ENCODE measurements at regions not wholly inside any gene's neighbourhood (a gene's known extent, or its start where the extent isn't known, plus 50 kb on each side); places are given as distances from the start of the nearest gene placed in this dataset.

GRCh38 chr17:14409292-14409691 is 108.4 kb downstream of the HS3ST3B1 start:
- Histone ChIP-seq H3K4ac (replicated peaks; ENCODE audit: insufficient read length, low read depth, low read length) (no peak overlapping the region), H2AFZ (ENCODE audit: low read length) (no peak overlapping the region), H3K9ac (replicated peaks in 1 of 4; ENCODE audit: extremely low read depth in 1 of 4, low read depth in 3 of 4, low read length in 3 of 4) (no peak overlapping the region), H4K5ac (ENCODE audit: insufficient read length, low read depth, low read length) (no peak overlapping the region), H3K27ac (ENCODE audit: low read depth, low read length) (no peak overlapping the region), H3K4me3 (ENCODE audit: extremely low read depth in 1 of 4, insufficient read depth in 2 of 4, low read depth in 3 of 4, low read length in 4 of 4) (no peak overlapping the region), H3K14ac (ENCODE audit: insufficient read length) (no peak overlapping the region), H3K9me3 (ENCODE audit: insufficient read depth in 2 of 2, low read depth in 1 of 2, low read length in 1 of 2) (no peaks in the 10 kb centered on the region; a peak in 1 of 4 replicates), H3K36me3 (ENCODE audit: control insufficient read depth in 2 of 4, insufficient read depth in 4 of 4, low read length in 3 of 4) (no peaks in the 10 kb centered on the region), H4K91ac (replicated peaks; ENCODE audit: insufficient read length, low read length) (no peak overlapping the region), H2AK5ac (ENCODE audit: low read depth, low read length) (no peak overlapping the region), H3K27me3 (replicated peaks in 1 of 4; ENCODE audit: control insufficient read depth in 3 of 4, extremely low read depth in 1 of 4, insufficient read depth in 3 of 4, low read length in 3 of 4) (no peaks in the 10 kb centered on the region), H3K23me2 (ENCODE audit: low read depth, low read length) (no peaks in the 10 kb centered on the region), H2BK12ac (ENCODE audit: low read depth, low read length) (no peak overlapping the region), H3K18ac (ENCODE audit: extremely low read depth, low read length) (no peak overlapping the region), H4K8ac (ENCODE audit: extremely low read depth, insufficient read depth, low read length) (no peak overlapping the region), H4K20me1 (replicated peaks in 1 of 2; ENCODE audit: control insufficient read depth in 1 of 2, insufficient read depth in 2 of 2, low read length in 2 of 2) (no peaks in the 10 kb centered on the region), H2BK20ac (ENCODE audit: low read length) (no peak overlapping the region), H2BK120ac (replicated peaks; ENCODE audit: low read depth, low read length) (no peak overlapping the region), H3K4me1 (replicated peaks in 1 of 4; ENCODE audit: control insufficient read depth in 3 of 4, insufficient read depth in 4 of 4, low read length in 3 of 4) (no peaks in the 10 kb centered on the region), H3K4me2 (ENCODE audit: insufficient read depth in 1 of 2, low read depth in 2 of 2, low read length in 2 of 2) (no peak overlapping the region), H2BK15ac (ENCODE audit: low read length) (no peak overlapping the region), H2BK5ac (ENCODE audit: low read depth, low read length) (no peak overlapping the region), H3K23ac (ENCODE audit: insufficient read length) (no peak overlapping the region), H3K56ac (replicated peaks; ENCODE audit: insufficient read length, low read depth, low read length) (no peak overlapping the region), H3K79me2 (ENCODE audit: control insufficient read depth in 1 of 2, insufficient read depth in 2 of 2, low read length in 2 of 2) (no peaks in the 10 kb centered on the region), H3K79me1 (ENCODE audit: low read depth, low read length) (no peaks in the 10 kb centered on the region)
- ChIA-PET POLR2A (ENCODE audit: partially characterized antibody) (no interaction called here), CTCF (ENCODE audit: partially characterized antibody) (no interaction called here)
- 79% methylated on average over 1 of the region's 1 CpG; no CpG with 5 or more reads in 1 of the 2 experiments for WGBS, 2 experiments (ENCODE audit: extremely low coverage in 1 of 2, insufficient coverage in 1 of 2, insufficient read length in 1 of 2, insufficient replicate concordance in 2 of 2, low coverage in 1 of 2, low lambda C conversion rate in 2 of 2, missing lambda C conversion rate in 1 of 2)
- FAIRE-seq (no peak), DNase-seq (ENCODE audit: low read depth in 1 of 2, low spot score in 2 of 2) (no peak)
- no peak for TF ChIP-seq KDM5A (IDR thresholded peaks at IDR 0.05; ENCODE audit: low read length)
- no peak for TF ChIP-seq SP1 (IDR thresholded peaks at IDR 0.05; ENCODE audit: low read depth, low read length)
- no peak for TF ChIP-seq KDM1A (IDR thresholded peaks at IDR 0.05; ENCODE audit: borderline replicate concordance, low read length)
- no peak for TF ChIP-seq MAFK (IDR thresholded peaks at IDR 0.05; ENCODE audit: low read depth, low read length)
- TF ChIP-seq RAD21 (IDR thresholded peaks at IDR 0.05 in 1 of 2, conservative IDR thresholded peaks at IDR 0.05 in 1 of 2; ENCODE audit: low read depth in 2 of 2, low read length in 2 of 2) = no peak
- TF ChIP-seq GABPA (IDR thresholded peaks at IDR 0.05; ENCODE audit: borderline replicate concordance, insufficient read depth, low read length) = no peak
- no peak for TF ChIP-seq JUND (IDR thresholded peaks at IDR 0.05; ENCODE audit: low read length)
- no peak for TF ChIP-seq CTBP2 (IDR thresholded peaks at IDR 0.05; ENCODE audit: borderline replicate concordance, insufficient read depth, insufficient read length, low read length)
- no peak for TF ChIP-seq HDAC6 (IDR thresholded peaks at IDR 0.05; ENCODE audit: low read depth, low read length)
- no peak for TF ChIP-seq YY1 (IDR thresholded peaks at IDR 0.05; ENCODE audit: low read depth, low read length)
- TF ChIP-seq ASH2L (IDR thresholded peaks at IDR 0.05; ENCODE audit: low read length) = no peak
- no peak for TF ChIP-seq KDM4A (IDR thresholded peaks at IDR 0.05; ENCODE audit: low read depth, low read length, severe bottlenecking)

Data from H1 (cell line).